ENCODE measurements at regions not wholly inside any gene's neighbourhood (a gene's known extent, or its start where the extent isn't known, plus 50 kb on each side); places are given as distances from the start of the nearest gene placed in this dataset.

GRCh38 chr13:40152145-40152544, 496.7 kb downstream of the COG6 start:
- peak; percentile 47 for DNase-seq

GRCh38 chr13:40152922-40153321, 497.5 kb downstream of the COG6 start:
- DNase-seq = no peak

- DNase-seq = no peak
These were observed 498.1 kb downstream of the COG6 start for GRCh38 chr13:40153516-40153915.

- DNase-seq = no peak
These were observed 499.7 kb downstream of the COG6 start for GRCh38 chr13:40155201-40155600.

- DNase-seq = no peak
These were observed 502.8 kb downstream of the COG6 start for GRCh38 chr13:40158218-40158617.

GRCh38 chr13:40158757-40159156, 503.3 kb downstream of the COG6 start:
- no peak for DNase-seq

GRCh38 chr13:40159736-40160135, 504.3 kb downstream of the COG6 start:
- no peak for DNase-seq

GRCh38 chr13:40160618-40161350, 505.3 kb downstream of the COG6 start:
- no peak for DNase-seq

- DNase-seq = no peak
These were observed 505.1 kb downstream of the FOXO1 start for GRCh38 chr13:40161351-40161810.

- no peak for DNase-seq
These were observed 504.5 kb downstream of the FOXO1 start for GRCh38 chr13:40161931-40162330.

GRCh38 chr13:40163066-40164000, 503.1 kb downstream of the FOXO1 start:
- no peak for DNase-seq

- DNase-seq = no peak
These were observed 502.3 kb downstream of the FOXO1 start for GRCh38 chr13:40164133-40164532.

GRCh38 chr13:40165316-40165932, 501.0 kb downstream of the FOXO1 start:
- no peak for DNase-seq

- no peak for DNase-seq
These were observed 499.1 kb downstream of the FOXO1 start for GRCh38 chr13:40167327-40167726.

- no peak for DNase-seq
These were observed 497.8 kb downstream of the FOXO1 start for GRCh38 chr13:40168425-40169166.

- DNase-seq = no peak
These were observed 497.0 kb downstream of the FOXO1 start for GRCh38 chr13:40169476-40169875.

- peak; percentile 41 for DNase-seq
These were observed 496.4 kb downstream of the FOXO1 start for GRCh38 chr13:40170091-40170490.

- DNase-seq = no peak
These were observed 495.5 kb downstream of the FOXO1 start for GRCh38 chr13:40170982-40171381.

- DNase-seq = no peak
These were observed 494.9 kb downstream of the FOXO1 start for GRCh38 chr13:40171566-40171965.

GRCh38 chr13:40172149-40172591, 494.3 kb downstream of the FOXO1 start:
- DNase-seq = no peak

- no peak for DNase-seq
These were observed 493.6 kb downstream of the FOXO1 start for GRCh38 chr13:40172878-40173277.

GRCh38 chr13:40175639-40176038, 490.8 kb downstream of the FOXO1 start:
- DNase-seq = no peak

- DNase-seq = no peak
These were observed 490.2 kb downstream of the FOXO1 start for GRCh38 chr13:40176242-40176641.
